GM12878 (cell line): ENCODE measurements at regions not wholly inside any gene's neighbourhood (a gene's known extent, or its start where the extent isn't known, plus 50 kb on each side); places are given as distances from the start of the nearest gene placed in this dataset.

ENCODE experiments used
- ATAC-seq: fragments of 200-7000 bp; cut with Tn5 transposase; 3 replicates; pipeline ENCODE4 v1.9.1; 2020; ENCODE audit warnings: mild to moderate bottlenecking, moderate library complexity
- BruUV-seq: library from RNA; stranded (reverse); fragments of 400-500 nt; replicated peaks from 2 replicates; lab custom pipeline; 2021; lab: Mats Ljungman, UMichigan
- CTCF ChIA-PET: fragments of 300-600 bp; sonication (Branson Sonifier 250); formaldehyde crosslinking; extraction: SDS; loops from one replicate; lab custom pipeline; 2021; ENCODE audit warnings: inconsistent platforms; lab: Yijun Ruan, JAX
- POLR2A ChIA-PET: fragments of 350-600 bp; formaldehyde crosslinking; extraction: SDS; loops from one replicate; lab custom pipeline; 2021; ENCODE audit warnings: inconsistent platforms; lab: Charles Lee
- RAD21 ChIA-PET: fragments of 300-600 bp; sonication (Branson Sonifier 250); formaldehyde crosslinking; loops from one replicate; lab custom pipeline; 2023; ENCODE audit warnings: antibody characterized with exemption; ENCODE audit not compliant: unreplicated experiment; lab: Charles Lee
- SMC1A ChIA-PET: fragments of 300-600 bp; sonication (Branson Sonifier 250); formaldehyde crosslinking; loops from one replicate; lab custom pipeline; 2023; ENCODE audit not compliant: unreplicated experiment, uncharacterized antibody; lab: Charles Lee
- DNase-seq: peaks from one replicate; pipeline ENCODE4 v3.0.0-alpha.2; 2011; ENCODE audit warnings: low read depth, low spot score
- FAIRE-seq: peaks from 3 replicates; lab custom pipeline; 2011; peaks lifted over from hg19 to GRCh38; lab: Jason Lieb, UNC
- H2AFZ ChIP-seq: 2 replicates; pipeline ENCODE4 v1.6.0; 2011; ENCODE audit warnings: low read depth, low read length, control low read depth; ENCODE audit not compliant: control insufficient read depth
- H3K27ac ChIP-seq: 2 replicates; pipeline ENCODE4 v1.5.1; 2011; ENCODE audit warnings: control low read depth; ENCODE audit not compliant: control insufficient read depth, insufficient read depth
- H3K27me3 ChIP-seq, 2 experiments: replicated peaks in 1 of 2; 2 replicates each; pipeline versions ENCODE4 v1.6.0 to v1.6.1; 2011; ENCODE audit warnings: low read length in 1 of 2; ENCODE audit not compliant: control insufficient read depth in 2 of 2, insufficient read depth in 2 of 2
- H3K36me3 ChIP-seq, 2 experiments: 2 replicates each; pipeline ENCODE4 v1.5.1; 2011; ENCODE audit warnings: low read length in 1 of 2; ENCODE audit not compliant: control insufficient read depth in 2 of 2, insufficient read depth in 2 of 2
- H3K4me1 ChIP-seq: 2 replicates; pipeline ENCODE4 v1.6.1; 2011; ENCODE audit warnings: mild to moderate bottlenecking, low read length, moderate library complexity, mixed read lengths; ENCODE audit not compliant: control insufficient read depth, insufficient read depth
- H3K4me2 ChIP-seq: 2 replicates; pipeline ENCODE4 v1.6.0; 2011; ENCODE audit warnings: control low read depth; ENCODE audit not compliant: control insufficient read depth, insufficient read depth
- H3K4me3 ChIP-seq: fragments of 200-600 bp; sonication (generic); 2 replicates; pipeline ENCODE4 v1.5.1; 2016
- H3K79me2 ChIP-seq: 2 replicates; pipeline ENCODE4 v1.6.0; 2011; ENCODE audit warnings: low read length; ENCODE audit not compliant: control insufficient read depth, insufficient read depth
- H3K9ac ChIP-seq: 2 replicates; pipeline ENCODE4 v1.8.0; 2011; ENCODE audit warnings: low read length, control low read depth, mixed read lengths; ENCODE audit not compliant: control insufficient read depth, insufficient read depth
- H3K9me3 ChIP-seq: replicated peaks from 3 replicates; pipeline ENCODE4 v1.5.1; 2011; ENCODE audit warnings: mild to moderate bottlenecking, low read length; ENCODE audit not compliant: control insufficient read depth, insufficient read depth
- H4K20me1 ChIP-seq: 2 replicates; pipeline ENCODE4 v1.6.0; 2011; ENCODE audit not compliant: control insufficient read depth, insufficient read depth
- HCFC1 ChIP-seq: fragments of 150-350 bp; IDR thresholded peaks from 2 replicates; pipeline ENCODE4 v1.6.1; 2014; ENCODE audit warnings: low read length
- WGBS: methylation state at CpG from one replicate; pipeline ENCODE4 v1.1.6; 2016; ENCODE audit warnings: low lambda C conversion rate; ENCODE audit not compliant: insufficient replicate concordance, insufficient coverage; ENCODE audit errors: missing lambda C conversion rate; 5-methylcytosine and 5-hydroxymethylcytosine counted together
- in situ Hi-C: fragments of 300-500 bp; cut with MboI; formaldehyde crosslinking; loops from 9 replicates; pipeline ENCODE4 v1.14.3; 2018; ENCODE audit warnings: mixed read lengths
- intact Hi-C: fragments of 100-400 bp; cut with micrococcal nuclease; formaldehyde crosslinking; loops from one replicate; pipeline ENCODE4 v1.14.2; 2022; ENCODE audit not compliant: unreplicated experiment
- TF ChIP-seq, protein P1 (sequence below): fragments of 450-650 bp; formaldehyde crosslinking; IDR thresholded peaks from 2 replicates; pipeline ENCODE4 v1.4.0; 2020; ENCODE audit warnings: mild to moderate bottlenecking, moderate library complexity

DNA sequence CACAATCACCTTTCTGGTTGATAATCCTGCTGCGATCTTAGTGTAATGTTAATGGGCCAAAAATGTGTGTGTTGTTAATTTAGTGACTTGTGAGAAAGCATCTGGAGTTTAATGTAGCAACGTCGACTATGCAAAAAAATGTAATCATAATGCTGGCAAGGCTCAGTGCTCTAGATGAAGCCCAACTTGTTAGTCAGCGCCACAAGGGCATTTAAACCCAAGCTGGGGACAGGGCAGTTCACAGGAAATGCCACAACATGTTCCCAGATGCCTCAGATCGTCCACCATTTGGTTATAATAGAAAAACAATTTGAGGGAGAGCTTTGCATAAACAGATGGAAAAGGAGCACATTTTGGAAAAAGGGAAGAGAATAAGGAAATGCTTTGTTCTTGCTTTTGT is 585.4 kb upstream of the PLXNA2 start (continued):
- TF ChIP-seq, protein P1, sequence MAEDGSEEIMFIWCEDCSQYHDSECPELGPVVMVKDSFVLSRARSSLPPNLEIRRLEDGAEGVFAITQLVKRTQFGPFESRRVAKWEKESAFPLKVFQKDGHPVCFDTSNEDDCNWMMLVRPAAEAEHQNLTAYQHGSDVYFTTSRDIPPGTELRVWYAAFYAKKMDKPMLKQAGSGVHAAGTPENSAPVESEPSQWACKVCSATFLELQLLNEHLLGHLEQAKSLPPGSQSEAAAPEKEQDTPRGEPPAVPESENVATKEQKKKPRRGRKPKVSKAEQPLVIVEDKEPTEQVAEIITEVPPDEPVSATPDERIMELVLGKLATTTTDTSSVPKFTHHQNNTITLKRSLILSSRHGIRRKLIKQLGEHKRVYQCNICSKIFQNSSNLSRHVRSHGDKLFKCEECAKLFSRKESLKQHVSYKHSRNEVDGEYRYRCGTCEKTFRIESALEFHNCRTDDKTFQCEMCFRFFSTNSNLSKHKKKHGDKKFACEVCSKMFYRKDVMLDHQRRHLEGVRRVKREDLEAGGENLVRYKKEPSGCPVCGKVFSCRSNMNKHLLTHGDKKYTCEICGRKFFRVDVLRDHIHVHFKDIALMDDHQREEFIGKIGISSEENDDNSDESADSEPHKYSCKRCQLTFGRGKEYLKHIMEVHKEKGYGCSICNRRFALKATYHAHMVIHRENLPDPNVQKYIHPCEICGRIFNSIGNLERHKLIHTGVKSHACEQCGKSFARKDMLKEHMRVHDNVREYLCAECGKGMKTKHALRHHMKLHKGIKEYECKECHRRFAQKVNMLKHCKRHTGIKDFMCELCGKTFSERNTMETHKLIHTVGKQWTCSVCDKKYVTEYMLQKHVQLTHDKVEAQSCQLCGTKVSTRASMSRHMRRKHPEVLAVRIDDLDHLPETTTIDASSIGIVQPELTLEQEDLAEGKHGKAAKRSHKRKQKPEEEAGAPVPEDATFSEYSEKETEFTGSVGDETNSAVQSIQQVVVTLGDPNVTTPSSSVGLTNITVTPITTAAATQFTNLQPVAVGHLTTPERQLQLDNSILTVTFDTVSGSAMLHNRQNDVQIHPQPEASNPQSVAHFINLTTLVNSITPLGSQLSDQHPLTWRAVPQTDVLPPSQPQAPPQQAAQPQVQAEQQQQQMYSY (CRISPR knock-in tag) = no peak

DNA sequence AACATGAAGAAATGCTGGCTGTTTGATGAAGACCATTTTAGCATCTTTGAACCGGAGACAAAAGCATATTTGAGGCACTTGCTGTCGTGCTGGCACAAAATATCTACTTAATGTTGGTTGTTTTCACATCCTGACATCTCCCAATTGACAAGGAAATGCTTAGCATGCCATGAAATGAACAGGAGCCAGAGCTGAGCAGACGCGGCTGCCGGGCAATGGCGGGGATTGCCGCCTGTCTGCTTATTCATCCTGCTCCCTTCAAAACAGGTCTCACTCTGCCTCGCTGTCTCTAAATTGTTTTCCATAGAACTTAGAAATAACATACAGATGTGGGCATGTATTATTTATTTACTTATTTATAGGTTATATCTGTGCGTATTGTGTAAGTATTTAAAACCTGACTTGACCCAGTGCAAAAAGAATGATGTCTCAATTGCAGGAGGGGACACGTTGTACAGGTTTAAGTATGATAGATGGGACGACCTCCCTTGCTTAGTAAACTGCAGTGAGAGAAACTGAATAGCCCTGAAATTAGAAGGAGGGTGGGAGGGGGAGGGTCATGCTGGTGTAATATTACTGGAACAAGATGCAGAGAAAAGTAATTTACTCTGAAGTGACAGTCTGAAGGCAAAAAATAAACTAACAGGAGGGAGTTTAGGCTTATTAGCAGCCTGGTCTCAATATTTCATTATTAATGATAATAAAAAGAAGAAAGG is 590.4 kb upstream of the PLXNA2 start:
- H3K27me3 ChIP-seq = no peaks in the 10 kb centered on the region; a peak in 2 of 4 replicates
- no peak overlapping the region for H3K4me2 ChIP-seq
- H3K4me1 ChIP-seq = no peaks in the 10 kb centered on the region
- H2AFZ ChIP-seq = no peak overlapping the region
- RAD21 ChIA-PET = no interaction called here
- H4K20me1 ChIP-seq = no peaks in the 10 kb centered on the region
- TF ChIP-seq HCFC1 = no peak
- TF ChIP-seq, all 136 proteins: peak for 0
- DNase-seq = no peak
- Histone ChIP-seq H3K36me3 (no peaks in the 10 kb centered on the region), H3K79me2 (no peaks in the 10 kb centered on the region), H3K4me3 (no peak overlapping the region), H3K9ac (no peak overlapping the region), H3K9me3 (no peaks in the 10 kb centered on the region), H3K27ac (no peak overlapping the region)
- no TSS peak for BruUV-seq
- WGBS = 45% methylated on average over 11 of the region's 11 CpGs
- intact Hi-C loops = no loop called here
- no peak for FAIRE-seq
- no peak for ATAC-seq
- in situ Hi-C loops = no loop called here
- CTCF ChIA-PET = interaction anchor here (0.7 kb wide), 1 partner anchor 81 kb away, joined by 3 read pairs; no protein-coding TSS in a partner anchor
- POLR2A ChIA-PET = no interaction called here
- SMC1A ChIA-PET = no interaction called here
